Endothelial cell of umbilical vein (primary cell): ENCODE measurements at regions not wholly inside any gene's neighbourhood (a gene's known extent, or its start where the extent isn't known, plus 50 kb on each side); places are given as distances from the start of the nearest gene placed in this dataset.

Experiments used
- BruUV-seq: library from RNA; stranded (reverse); fragments of 400-500 nt; replicated peaks from 2 replicates; lab custom pipeline; 2021; lab: Mats Ljungman, UMichigan
- CTCF ChIA-PET: fragments of 300-600, 350-600 bp; sonication (Branson Sonifier 250); formaldehyde crosslinking; loops from one replicate; lab custom pipeline; 2021; ENCODE audit warnings: antibody characterized with exemption, inconsistent platforms; lab: Charles Lee
- POLR2A ChIA-PET: fragments of 300-600, 350-600 bp; sonication (Branson Sonifier 250); formaldehyde crosslinking; loops from one replicate; lab custom pipeline; 2021; ENCODE audit warnings: antibody characterized with exemption, inconsistent platforms; lab: Charles Lee
- DNase-seq: peaks from one replicate; pipeline ENCODE4 v3.0.0-alpha.2; 2011; ENCODE audit warnings: low read depth, low spot score
- FAIRE-seq: peaks from 2 replicates; lab custom pipeline; 2011; peaks lifted over from hg19 to GRCh38; lab: Jason Lieb, UNC
- H2AFZ ChIP-seq: 2 replicates; pipeline ENCODE4 v1.6.0; 2012; ENCODE audit warnings: low read depth, low read length, control low read depth, inconsistent platforms
- H3K27ac ChIP-seq: 2 replicates; pipeline ENCODE4 v1.5.1; 2011; ENCODE audit warnings: low read depth, mild to moderate bottlenecking, control low read depth, low read length, moderate library complexity; ENCODE audit not compliant: insufficient read depth
- H3K27me3 ChIP-seq, 2 experiments: 2 replicates each; pipeline versions ENCODE4 v1.6.0 to v1.6.1; 2011; ENCODE audit warnings: low read length in 2 of 2, mixed read lengths in 1 of 2; ENCODE audit not compliant: control insufficient read depth in 2 of 2, insufficient read depth in 2 of 2
- H3K36me3 ChIP-seq, 2 experiments: 2 replicates in 1 of 2; 3 replicates in 1 of 2; pipeline ENCODE4 v1.5.1; 2011; ENCODE audit warnings: low read length in 2 of 2, mild to moderate bottlenecking in 1 of 2, moderate library complexity in 1 of 2; ENCODE audit not compliant: control insufficient read depth in 2 of 2, insufficient read depth in 2 of 2; ENCODE audit errors: extremely low read depth in 1 of 2
- H3K4me1 ChIP-seq: 3 replicates; pipeline ENCODE4 v1.5.1; 2011; ENCODE audit warnings: mild to moderate bottlenecking, low read length; ENCODE audit not compliant: control insufficient read depth, insufficient read depth; ENCODE audit errors: extremely low read depth
- H3K4me2 ChIP-seq: 2 replicates; pipeline ENCODE4 v1.6.1; 2011; ENCODE audit warnings: low read length, control low read depth, mixed read lengths; ENCODE audit not compliant: insufficient read depth
- H3K4me3 ChIP-seq, 3 experiments: fragments of 200-600 bp in 1 of 3; sonication (generic), shearing (Covaris generic) in 1 of 3; replicated peaks in 1 of 3; 2 replicates each; pipeline ENCODE4 v1.5.1; 2011 to 2016; ENCODE audit warnings: control low read depth in 3 of 3, low read length in 3 of 3, mild to moderate bottlenecking in 2 of 3, inconsistent platforms in 1 of 3, low read depth in 1 of 3, moderate library complexity in 1 of 3; ENCODE audit not compliant: insufficient read depth in 1 of 3
- H3K79me2 ChIP-seq: 2 replicates; pipeline ENCODE4 v1.6.0; 2012; ENCODE audit warnings: low read length, inconsistent platforms; ENCODE audit not compliant: control insufficient read depth, insufficient read depth
- H3K9ac ChIP-seq: replicated peaks from 2 replicates; pipeline ENCODE3; 2011; ENCODE audit warnings: low read length, control low read depth; ENCODE audit not compliant: insufficient read depth; ENCODE audit errors: extremely low read depth
- H3K9me1 ChIP-seq: replicated peaks from 3 replicates; pipeline ENCODE4 v1.6.0; 2011; ENCODE audit warnings: mild to moderate bottlenecking, low read length; ENCODE audit not compliant: control insufficient read depth, insufficient read depth; ENCODE audit errors: extremely low read depth
- H3K9me3 ChIP-seq: replicated peaks from 2 replicates; pipeline ENCODE4 v1.5.1; 2012; ENCODE audit warnings: low read length, inconsistent platforms; ENCODE audit not compliant: control insufficient read depth, insufficient read depth
- H4K20me1 ChIP-seq: replicated peaks from 2 replicates; pipeline ENCODE3; 2011; ENCODE audit warnings: mild to moderate bottlenecking, low read length; ENCODE audit not compliant: control insufficient read depth, insufficient read depth; ENCODE audit errors: extremely low read depth
- CTCF ChIP-seq, 2 donors: IDR thresholded peaks; 1 replicate in 1 of 2; 2 replicates in 1 of 2; pipeline ENCODE4 v1.5.1; 2011; ENCODE audit warnings: low read length in 2 of 2, mild to moderate bottlenecking in 2 of 2, moderate library complexity in 2 of 2, control low read depth in 1 of 2, inconsistent platforms in 1 of 2, low read depth in 1 of 2; ENCODE audit not compliant: insufficient read depth in 1 of 2; ENCODE audit errors: extremely low read depth in 1 of 2
- EZH2 ChIP-seq: IDR thresholded peaks from 2 replicates; pipeline ENCODE4 v1.6.1; 2012; ENCODE audit warnings: borderline replicate concordance, low read depth, mild to moderate bottlenecking, moderate library complexity, low read length, inconsistent platforms; ENCODE audit not compliant: severe bottlenecking
- FOS ChIP-seq: IDR thresholded peaks from 2 replicates; pipeline ENCODE4 v1.6.1; 2011; ENCODE audit warnings: mild to moderate bottlenecking, low read length, moderate library complexity, borderline replicate concordance; ENCODE audit not compliant: insufficient read depth
- GATA2 ChIP-seq: IDR thresholded peaks from 2 replicates; pipeline ENCODE4 v1.7.0; 2011; ENCODE audit warnings: low read depth, mild to moderate bottlenecking, moderate library complexity, mixed read lengths, low read length; ENCODE audit not compliant: insufficient read length, insufficient read depth
- MYC ChIP-seq: IDR thresholded peaks from one replicate; pipeline ENCODE4 v1.6.1; 2011; ENCODE audit warnings: mild to moderate bottlenecking, low read depth, low read length
- POLR2A ChIP-seq: IDR thresholded peaks from 2 replicates; pipeline ENCODE4 v1.6.1; 2012; ENCODE audit warnings: low read depth, mild to moderate bottlenecking, control low read depth, low read length
- POLR2AphosphoS5 ChIP-seq: IDR thresholded peaks from 2 replicates; pipeline ENCODE4 v1.6.1; 2012; ENCODE audit warnings: low read depth, mild to moderate bottlenecking, control low read depth, low read length, moderate library complexity; ENCODE audit not compliant: insufficient read depth
- dilution Hi-C: fragments of 300-500 bp; cut with MboI; formaldehyde crosslinking; loops from one replicate; pipeline ENCODE4 v1.15.0; 2019; ENCODE audit warnings: low sequenced_read_pairs; ENCODE audit not compliant: extremely low pct_ligation_motif_present
- intact Hi-C: fragments of 100-400 bp; cut with micrococcal nuclease; formaldehyde crosslinking; loops from one replicate; pipeline ENCODE4 v1.10.0; 2022
- TF ChIP-seq, protein P1 (sequence below): IDR thresholded peaks from 2 replicates; pipeline ENCODE4 v1.6.1; 2011; ENCODE audit not compliant: insufficient read depth, insufficient read length

DNA sequence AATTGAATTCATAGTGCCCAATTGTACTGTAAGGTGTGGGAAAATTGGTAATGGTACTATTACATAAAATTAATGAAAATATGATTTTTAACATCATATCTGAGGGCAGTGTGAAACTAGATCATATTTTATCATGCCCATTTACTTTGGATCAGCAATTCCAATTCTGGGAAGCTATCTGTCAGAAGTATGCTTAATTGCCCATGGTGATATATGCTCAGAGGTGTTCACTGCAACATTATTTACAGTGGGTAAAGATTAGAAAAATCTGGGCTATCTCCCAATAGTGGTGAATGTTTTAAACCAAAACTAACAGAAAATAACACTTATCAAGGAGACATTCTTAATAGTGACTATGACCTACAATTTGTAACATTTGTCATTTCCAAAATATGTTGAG is 1260.0 kb downstream of the BRINP3 start:
- no TSS peak for BruUV-seq
- no peak for TF ChIP-seq POLR2A
- TF ChIP-seq, protein P1, sequence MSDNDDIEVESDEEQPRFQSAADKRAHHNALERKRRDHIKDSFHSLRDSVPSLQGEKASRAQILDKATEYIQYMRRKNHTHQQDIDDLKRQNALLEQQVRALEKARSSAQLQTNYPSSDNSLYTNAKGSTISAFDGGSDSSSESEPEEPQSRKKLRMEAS = no peak
- TF ChIP-seq FOS = no peak
- TF ChIP-seq CTCF (IDR thresholded peaks at IDR 0.05; ENCODE audit: extremely low read depth in 1 of 2, insufficient read depth in 1 of 2, low read depth in 1 of 2, low read length in 2 of 2) = no peak
- no peak for TF ChIP-seq POLR2AphosphoS5
- no peak for TF ChIP-seq EZH2
- Histone ChIP-seq H3K4me1 (no peaks in the 10 kb centered on the region), H3K9me3 (no peaks in the 10 kb centered on the region), H3K27ac (no peak overlapping the region), H3K27me3 (no peaks in the 10 kb centered on the region), H3K9ac (no peak overlapping the region), H3K36me3 (no peaks in the 10 kb centered on the region), H3K4me3 (no peak overlapping the region), H3K4me2 (no peak overlapping the region), H4K20me1 (no peaks in the 10 kb centered on the region), H2AFZ (no peak overlapping the region), H3K9me1 (no peaks in the 10 kb centered on the region), H3K79me2 (no peaks in the 10 kb centered on the region)
- ChIA-PET CTCF (no interaction called here), POLR2A (no interaction called here)
- intact Hi-C loops (no loop called here), dilution Hi-C loops (no loop called here)
- FAIRE-seq (no peak), DNase-seq (no peak)

DNA sequence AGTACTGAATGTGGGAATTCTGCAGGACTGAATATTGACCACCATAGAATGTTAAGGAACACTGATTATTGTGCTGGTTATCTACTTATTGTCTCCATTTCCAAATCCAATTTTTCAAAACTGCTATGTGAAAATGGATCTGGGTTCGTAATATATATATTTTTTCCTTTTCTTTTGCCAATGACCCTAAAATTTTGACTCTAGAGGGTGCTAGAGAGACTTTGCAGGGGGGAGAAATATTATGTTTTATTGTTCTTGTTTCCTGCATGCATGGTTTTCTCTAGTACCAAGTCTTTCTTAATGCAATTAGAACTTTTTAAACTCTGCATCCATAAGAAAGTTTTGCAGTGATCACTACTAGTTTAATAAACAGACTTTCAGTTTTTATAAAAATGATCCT is 1256.9 kb downstream of the BRINP3 start:
- intact Hi-C loops (no loop called here), dilution Hi-C loops (no loop called here)
- BruUV-seq = no TSS peak
- H3K36me3 ChIP-seq = no peaks in the 10 kb centered on the region
- TF ChIP-seq EZH2 (no peak), CTCF (IDR thresholded peaks at IDR 0.05; ENCODE audit: extremely low read depth in 1 of 2, insufficient read depth in 1 of 2, low read depth in 1 of 2, low read length in 2 of 2) (peak in 1 of 2 donors; percentile 24), POLR2A (no peak), GATA2 (no peak), MYC (no peak), POLR2AphosphoS5 (no peak)
- TF ChIP-seq, protein P1 = no peak
- H3K27ac ChIP-seq = no peak overlapping the region
- no peaks in the 10 kb centered on the region for H3K9me3 ChIP-seq
- H3K9me1 ChIP-seq = no peaks in the 10 kb centered on the region
- H2AFZ ChIP-seq = no peak overlapping the region
- no peaks in the 10 kb centered on the region for H3K4me1 ChIP-seq
- H4K20me1 ChIP-seq = no peaks in the 10 kb centered on the region
- H3K27me3 ChIP-seq = no peaks in the 10 kb centered on the region
- H3K9ac ChIP-seq = no peak overlapping the region
- H3K4me2 ChIP-seq = no peak overlapping the region
- DNase-seq (peak; percentile 10), FAIRE-seq (no peak)
- ChIA-PET POLR2A (no interaction called here), CTCF (interaction anchor here (0.7 to 1.7 kb wide), 11 partner anchors 9 to 1292 kb away, joined by 3 to 6 read pairs (median 4); no protein-coding TSS in a partner anchor)
- no peaks in the 10 kb centered on the region for H3K79me2 ChIP-seq
- no peak overlapping the region for H3K4me3 ChIP-seq
